SK-N-DZ (cell line): ENCODE measurements at regions not wholly inside any gene's neighbourhood (a gene's known extent, or its start where the extent isn't known, plus 50 kb on each side); places are given as distances from the start of the nearest gene placed in this dataset.
"Not testable (repeated sequence)": the region's sequence is repeated elsewhere in the genome, so short reads cannot be mapped to it uniquely, and the experiment has no call there.

ENCODE experiments used
- DNase-seq: peaks from one replicate; pipeline ENCODE4 v3.0.0-alpha.2; 2015; ENCODE audit warnings: low spot score

DNA sequence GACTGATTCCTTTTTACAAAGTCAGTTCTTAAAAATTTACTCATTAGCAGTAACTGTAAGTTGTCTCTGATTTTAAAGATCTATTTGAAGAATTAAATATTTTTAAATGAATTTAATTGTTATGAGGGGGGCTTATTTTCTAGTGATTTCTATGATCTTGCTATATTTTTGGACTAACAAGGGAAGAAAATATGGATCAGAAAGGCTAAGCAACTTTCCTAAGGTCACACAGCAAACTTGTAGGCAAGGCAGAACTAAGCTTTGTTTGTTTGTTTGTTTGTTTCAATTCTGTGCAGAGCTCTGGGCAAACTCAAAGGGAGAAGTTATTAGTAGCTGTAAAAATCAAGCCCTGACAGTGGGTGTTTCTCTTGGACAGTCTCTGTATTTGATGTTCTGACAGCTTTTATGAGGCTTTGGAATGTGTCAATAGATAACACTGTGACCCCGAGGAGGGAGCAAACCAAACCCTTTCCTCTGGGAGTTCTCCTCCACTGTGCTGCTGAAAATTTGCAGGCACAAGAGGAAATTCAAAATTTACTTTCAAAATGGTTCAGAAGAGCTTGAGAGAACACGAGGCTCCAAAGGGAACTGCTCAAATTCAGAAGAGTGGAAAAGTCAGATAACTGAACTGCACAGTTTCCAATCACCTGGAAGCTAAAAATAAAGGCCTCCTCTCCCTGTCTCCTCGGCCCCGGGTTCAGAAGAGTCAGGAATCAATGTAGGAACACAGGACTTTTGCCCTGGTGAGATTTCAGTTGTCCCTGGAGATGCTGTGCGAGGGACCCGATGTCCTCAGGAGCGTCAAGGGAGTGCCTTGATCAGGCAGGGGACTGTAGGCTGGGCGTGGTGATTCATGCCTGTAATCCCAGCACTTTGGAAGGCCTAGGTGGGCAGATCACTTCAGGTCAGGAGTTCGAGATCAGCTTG is 325.7 kb downstream of the GATA3 start:
- no peak for DNase-seq

DNA sequence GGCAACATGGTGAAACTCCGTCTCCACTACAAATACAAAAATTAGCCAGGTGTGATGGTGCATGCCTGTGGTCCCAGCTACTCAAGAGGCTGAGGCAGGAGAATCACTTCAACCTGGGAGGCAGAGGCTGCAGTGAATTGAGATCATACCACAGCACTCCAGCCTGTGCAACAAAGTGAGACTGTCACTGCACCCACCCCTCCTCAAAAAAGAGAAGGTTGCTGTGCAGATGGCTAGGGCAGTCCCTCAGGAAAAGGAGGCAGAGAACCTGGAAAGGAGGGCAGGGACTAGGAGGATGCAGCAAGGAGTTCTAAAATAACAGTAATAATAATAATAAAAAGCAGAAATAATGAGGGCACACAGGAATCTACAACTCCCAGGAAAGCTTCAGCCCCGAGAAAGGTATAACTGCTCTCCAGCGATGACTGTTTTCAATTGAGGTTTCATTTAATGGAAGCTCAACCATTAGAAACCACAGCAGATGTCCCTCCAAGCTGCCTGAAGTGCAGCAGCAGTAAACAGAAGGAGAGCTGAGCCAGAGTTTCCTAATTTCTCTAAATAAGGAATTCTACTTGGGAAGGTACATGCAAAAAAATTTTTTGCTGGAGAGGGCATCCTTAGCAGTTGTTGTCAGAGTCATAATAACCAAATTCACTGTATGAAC is 326.5 kb downstream of the GATA3 start:
- DNase-seq, result peak; percentile 40

DNA sequence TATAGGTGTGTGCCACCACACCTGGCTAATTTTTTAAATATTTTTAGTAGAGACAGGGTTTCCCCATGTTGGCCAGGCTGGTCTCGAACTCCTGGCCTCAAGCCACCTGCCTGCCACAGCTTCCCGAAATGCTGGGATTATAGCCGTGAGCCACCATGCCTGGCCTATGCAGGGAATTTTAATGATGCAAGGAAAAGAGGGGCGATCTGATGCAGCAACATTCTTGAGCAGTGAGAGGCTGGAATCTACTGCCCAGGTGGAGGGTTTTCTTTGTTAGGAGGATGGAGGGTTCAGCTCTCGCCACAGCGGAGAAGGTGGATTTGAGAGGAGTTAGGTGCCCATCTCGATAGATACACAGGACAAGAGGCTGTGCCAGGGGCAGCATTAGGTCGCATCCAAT is 332.3 kb downstream of the GATA3 start:
- no peak for DNase-seq

DNA sequence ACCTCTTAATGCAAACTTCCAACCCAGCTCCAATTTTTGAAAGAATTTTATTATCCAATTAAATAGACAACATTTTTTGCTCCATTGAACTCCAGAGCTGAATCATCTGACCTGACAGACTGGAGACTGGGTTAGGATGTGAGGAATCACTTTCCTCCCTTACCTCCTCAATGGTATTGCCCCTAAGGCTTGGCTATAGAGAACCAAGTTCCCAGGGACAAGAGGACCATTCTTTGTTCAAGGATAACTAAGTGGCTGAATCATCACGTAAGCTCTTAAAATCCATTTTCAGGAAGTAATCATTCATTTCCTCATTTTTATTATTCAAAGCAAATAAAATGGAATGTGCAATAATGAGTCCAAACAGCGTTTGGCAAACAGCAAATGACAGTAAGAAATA is 335.1 kb downstream of the GATA3 start:
- DNase-seq, result no peak

DNA sequence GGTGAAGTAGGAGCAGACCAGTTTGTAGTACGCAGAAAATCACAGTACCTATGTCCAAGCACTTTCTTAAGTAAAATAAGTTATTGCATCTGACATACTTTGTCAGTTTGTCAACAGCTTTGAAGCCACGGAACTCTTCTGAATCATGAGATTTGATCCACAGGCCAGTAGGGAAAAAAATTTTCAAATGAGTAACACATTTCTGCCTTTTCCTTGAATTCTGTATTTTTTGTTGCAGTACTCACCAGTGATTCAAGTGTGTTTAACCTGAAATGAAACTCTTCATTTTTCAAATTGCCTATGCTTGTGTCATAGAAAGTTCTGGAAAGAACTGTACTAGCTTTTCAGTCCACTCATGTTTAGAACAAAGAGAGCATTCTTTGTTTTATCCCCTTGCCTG is 337.7 kb downstream of the GATA3 start:
- no peak for DNase-seq

DNA sequence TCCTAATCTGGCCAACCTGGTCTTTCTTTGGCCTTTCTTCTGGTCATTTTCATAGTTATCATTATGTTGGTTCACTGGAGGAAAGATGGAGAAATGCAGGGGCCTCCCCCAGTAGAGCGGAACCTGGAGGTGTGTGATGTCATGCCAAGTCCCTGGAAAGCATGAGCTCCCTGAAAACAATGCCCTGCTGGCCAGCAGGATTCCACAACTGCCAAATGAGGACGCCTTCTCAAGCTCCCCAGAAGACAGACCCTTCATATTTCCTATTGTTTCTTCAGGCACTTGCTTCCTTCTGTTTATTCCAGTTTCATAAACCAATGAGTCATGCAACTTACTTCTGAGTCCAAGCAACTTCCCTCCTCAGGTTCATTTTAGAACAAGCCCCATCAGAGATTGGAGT is 339.0 kb downstream of the GATA3 start:
- no peak for DNase-seq

DNA sequence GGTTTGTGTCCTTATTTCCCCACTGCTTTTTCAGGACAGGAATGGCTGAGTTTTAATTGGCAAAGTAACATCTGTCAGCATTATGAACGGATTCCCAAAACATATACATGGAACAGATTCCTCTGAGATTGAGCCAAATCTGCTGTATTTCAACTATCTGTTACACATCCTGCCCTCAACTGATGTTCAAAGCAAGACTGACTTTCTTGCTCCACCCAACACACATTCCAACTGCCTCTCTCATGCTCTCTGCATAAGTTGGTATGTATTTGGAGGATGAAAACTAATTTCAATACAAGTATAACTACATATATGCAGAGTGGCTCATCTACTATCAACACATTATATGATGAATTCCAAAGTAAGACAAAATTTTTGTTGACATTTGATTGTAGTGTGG is 342.2 kb downstream of the GATA3 start:
- no peak for DNase-seq

DNA sequence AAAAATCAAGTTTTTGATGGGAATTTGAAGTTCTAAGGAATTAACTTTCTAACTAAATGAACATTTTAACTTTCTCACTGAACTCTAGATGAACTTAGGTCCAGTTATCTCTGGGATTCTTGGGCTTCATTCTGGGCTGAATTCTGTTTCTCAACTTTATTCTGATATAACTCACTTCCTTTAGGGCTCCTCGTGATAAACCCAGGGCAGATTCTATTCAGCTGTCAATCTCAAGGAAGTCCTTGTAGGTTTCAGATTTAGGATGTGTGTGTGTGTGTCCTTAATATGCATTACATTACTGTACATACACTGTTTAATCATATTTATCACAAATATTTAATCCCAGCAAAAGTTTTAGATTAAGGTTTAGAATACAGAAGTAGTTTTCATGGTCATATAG is 344.3 kb downstream of the GATA3 start:
- DNase-seq, result no peak

DNA sequence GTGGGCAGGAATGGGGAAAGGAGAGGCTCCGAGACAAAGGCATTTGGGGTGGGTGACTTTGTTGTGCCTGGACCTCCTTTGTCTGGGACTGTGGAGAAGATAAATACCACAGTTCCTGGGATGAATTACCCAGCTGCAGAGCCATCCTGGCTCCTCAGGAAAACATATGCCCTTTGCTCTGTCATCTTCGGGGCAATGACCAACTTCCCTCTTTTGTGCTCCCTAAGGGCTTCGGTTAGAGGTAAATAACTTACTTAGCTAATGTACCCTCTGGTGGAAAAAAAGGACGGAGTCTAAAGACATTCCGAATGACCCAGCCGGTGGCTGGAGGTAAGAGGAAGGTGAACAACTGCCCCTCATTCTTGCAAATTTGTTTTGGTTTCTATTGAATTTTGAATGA is 345.7 kb downstream of the GATA3 start:
- DNase-seq, result no peak

DNA sequence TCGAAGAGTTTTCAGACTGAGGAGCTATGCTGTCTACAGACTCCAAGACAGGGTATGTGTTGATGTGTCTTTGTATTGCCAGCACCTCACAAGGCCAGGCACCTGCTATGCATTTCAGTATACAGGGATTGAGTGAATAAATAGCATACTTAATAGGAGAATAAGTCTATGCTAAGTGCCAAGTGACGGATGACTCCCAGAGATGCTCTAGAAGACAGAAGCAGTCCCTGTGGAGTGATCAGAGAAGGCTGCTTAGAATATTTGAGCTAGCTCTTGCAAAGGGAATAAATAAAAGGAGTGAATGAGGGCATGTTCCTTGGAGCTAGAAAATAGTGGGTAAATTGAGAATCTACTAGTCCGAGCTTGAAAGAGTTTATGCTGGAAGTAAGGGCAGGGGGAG is 346.4 kb downstream of the GATA3 start:
- no peak for DNase-seq

DNA sequence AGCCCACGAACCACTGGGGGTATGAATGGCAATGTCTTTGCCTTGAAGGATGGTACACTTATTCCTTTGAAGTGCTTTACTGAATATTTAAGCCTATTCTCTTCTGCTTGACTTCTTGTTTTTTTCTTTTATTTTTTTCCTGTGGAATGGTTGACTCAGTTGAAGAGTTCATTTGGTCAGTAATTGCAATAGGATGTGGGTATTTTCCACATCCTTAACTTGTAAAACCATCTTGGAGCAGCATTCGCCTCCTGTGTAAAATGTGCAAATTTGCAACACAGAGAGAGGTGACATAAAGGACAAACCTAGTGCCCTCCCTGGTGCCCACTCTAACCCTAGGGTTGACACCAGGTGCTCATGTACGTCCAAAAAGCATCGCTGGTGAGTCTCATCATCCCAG is 347.0 kb downstream of the GATA3 start:
- DNase-seq, result no peak

DNA sequence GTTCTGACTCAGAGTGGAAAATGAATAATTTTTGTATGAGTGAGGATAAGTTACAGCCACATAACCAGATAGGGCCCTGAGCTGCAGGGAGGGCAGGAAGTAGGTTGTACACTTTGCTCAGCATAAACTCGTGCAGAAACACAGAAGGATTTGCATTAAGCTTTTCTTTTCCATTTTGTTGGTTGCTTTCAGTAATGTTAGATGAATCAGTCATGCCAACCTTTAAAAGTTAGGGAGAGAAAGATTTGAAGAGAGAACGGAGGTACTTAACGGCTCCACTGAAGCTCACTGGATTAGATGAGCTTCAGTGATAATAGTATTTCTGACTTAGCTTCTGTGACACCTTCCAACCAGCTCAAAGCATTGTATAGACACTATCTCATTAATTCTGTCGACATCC is 348.1 kb downstream of the GATA3 start:
- DNase-seq, result no peak

DNA sequence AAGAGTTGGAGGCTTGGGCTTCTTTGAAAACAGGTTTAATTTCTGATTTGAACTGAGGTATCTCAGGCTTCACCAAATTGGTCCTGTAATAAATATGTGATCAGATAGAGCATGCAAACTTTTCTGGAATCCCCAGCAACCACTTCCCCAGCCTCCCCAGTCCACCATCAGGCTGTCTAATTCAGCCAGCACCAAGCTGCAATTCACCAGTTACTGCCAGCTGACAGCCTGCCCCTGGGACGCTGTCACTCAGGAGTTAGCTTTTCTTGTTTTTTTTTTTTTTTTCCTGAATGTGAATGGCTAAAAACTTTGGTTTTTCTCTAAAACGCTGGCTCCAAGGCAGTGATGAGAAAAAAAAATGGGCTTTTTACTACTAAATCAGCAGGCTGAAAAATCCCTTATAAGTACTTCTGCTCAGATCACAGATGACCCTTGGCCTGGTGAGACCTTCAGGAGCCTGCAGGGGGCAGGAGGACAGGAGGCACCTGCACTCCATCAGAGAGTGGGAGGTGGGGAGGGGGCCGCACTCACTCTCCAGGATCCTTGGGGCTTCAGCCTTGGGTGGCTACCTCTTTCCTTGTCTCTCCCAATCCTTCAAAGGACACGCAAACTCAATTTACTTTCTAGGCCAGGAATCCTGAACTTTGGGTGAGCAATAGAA is 349.4 kb downstream of the GATA3 start:
- peak; percentile 68 for DNase-seq

DNA sequence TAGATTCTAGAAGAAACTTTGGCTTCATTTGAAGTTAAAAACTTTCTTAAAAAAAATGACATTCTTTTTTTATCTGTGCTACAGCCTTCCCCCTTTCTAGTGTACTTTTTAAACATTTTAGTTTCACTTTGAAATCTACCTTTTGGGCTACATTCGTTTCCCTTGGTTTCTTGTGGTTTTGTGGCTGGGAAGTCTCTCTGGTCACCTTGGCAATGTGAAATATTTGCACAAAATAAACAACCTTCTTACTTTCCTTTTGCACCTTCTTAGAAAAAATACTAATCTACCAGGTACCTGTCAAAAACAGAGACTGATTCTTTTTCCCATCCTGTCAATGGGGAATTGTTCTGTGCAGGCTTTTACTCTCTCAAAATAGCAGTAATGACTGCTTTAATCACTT is 350.2 kb downstream of the GATA3 start:
- DNase-seq, result no peak

DNA sequence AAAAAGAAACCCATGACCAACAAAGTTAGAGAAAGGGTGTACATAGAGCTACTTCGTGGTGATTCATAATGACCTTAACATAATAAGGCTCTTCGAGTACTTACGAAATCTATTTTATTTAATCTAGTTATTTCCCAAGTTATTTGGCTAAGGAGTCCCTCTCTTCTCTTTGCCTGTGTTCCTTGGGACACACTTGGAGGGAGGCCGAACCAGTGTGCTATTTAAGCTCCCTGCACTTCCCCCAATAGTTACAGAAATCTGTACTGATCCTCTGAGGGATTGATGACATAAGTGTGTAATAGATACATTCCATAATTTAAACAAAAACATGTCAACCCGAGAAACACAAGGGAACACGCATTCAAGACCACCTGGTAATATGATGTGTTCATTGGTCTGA is 351.1 kb downstream of the GATA3 start:
- DNase-seq, result no peak

DNA sequence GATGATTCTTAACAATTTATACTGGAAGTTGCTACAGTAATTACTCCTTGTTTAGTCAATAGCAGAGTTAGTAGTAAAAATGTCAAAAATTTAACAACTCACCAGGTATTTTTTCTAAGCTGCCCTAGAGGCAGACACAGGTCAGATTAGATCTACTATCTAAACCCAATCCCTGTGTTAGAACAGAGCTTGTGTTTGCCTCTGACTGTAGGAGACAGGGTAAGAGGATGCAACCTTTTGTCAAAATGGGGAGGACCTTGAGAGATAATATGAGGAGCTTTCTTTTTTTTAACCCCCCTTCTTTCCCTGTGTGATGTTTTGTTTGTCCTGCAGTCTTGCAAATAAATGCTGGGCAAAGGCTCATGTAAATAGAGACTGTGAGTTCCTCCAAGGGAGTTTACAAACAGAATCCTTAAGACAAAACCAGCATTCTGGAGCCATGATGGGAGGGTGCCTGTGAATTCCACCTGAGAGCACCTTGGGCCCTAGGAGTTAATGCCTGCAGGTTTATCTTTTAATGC is 353.1 kb downstream of the GATA3 start:
- peak; percentile 65 for DNase-seq

DNA sequence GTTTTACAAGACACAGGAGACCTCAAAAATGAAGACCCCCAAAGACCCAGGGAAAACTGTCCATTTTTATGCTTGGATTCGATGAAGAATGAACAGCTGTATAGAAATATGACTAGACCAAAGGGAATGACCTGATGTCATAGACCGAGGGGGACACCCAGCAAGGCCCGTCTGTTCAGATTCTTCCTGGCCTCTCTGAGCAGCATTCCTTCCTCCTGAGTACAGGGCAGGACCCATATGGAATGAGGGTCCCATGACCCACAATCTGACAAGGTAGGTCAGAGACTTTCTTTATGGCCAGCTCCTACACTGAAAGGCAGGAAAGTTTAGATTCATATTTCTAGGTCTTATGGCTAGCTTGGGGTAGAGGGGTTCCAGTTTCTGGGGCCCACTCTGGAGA is 356.0 kb downstream of the GATA3 start:
- no peak for DNase-seq

DNA sequence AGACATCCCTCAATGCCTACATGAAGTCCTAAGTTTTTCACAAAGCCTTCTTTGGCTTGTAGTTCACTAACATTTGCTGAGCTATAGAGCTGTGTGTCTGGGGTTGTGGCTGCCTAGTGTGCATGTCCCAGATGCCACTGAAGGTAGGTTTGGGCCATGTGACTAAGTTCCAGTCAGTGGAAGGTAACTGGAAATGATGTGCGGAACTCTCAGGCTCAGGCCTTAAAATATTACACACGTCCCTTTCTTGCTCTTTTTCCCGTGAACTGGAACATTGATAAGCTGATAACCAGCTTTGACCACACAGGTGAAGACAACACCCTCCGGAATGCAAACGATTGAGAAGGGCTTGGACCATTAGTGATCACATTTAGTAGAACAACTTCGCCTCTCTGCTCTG is 358.1 kb downstream of the GATA3 start:
- DNase-seq, result no peak

DNA sequence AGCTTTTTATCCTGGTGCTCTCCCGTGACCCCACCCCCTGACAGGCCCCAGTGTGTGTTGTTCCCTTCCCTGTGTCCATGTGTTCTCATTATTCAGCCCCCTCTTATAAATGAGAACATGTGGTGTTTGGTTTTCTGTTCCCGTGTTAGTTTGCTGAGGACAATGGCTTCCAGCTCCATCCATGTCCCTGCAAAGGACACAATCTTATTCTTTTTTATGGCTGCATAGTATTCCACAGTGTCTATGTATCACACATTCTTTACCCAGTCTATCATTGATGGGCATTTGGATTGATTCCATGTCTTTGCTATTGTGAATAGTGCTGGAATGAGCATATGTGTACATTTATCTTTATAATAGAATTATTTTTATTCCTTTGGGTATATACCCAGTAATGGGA is 360.5 kb downstream of the GATA3 start:
- not testable (repeated sequence) for DNase-seq

DNA sequence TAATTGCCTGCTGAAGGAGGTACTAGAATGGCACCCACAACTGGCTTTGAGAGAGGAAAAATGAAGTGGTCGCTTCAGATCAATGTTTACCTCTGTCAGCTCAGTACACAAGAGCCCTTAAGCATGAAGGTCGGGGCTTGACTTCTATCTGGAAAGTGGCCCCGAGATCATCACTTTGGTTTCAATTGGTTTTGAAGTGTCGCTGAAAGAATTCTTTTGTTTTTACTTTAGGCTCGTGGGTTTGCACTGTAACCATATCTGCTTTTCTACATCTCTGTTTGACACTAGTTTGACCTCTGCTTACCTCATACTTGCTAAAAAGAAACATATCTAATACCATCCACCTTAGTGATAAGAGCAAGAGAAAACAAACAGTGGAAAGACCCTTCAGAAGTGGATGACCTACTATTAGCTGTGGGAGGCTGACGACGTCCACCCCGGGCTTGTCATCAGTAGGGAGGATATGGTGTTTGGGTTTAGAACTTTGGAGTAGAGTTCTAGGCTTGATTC is 361.8 kb downstream of the GATA3 start:
- DNase-seq, result no peak

DNA sequence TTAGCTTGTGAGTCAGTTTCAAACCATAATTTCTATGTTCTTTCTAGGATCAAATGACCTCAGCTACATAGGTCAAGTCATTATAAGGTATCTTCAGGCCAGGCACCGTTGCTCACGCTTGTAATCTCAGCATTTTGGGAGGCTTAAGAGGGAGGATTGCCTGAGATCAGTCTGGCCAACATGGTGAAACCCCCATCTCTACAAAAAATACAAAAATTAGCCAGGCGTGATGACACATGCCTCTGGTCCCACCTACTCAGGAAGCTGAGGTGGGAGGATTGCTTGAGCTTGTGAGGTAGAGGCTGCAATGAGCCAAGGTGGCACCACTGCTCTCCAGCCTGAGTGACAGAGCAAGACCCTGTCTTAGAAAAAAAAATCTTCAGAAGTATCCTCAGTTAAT is 362.3 kb downstream of the GATA3 start:
- no peak for DNase-seq

DNA sequence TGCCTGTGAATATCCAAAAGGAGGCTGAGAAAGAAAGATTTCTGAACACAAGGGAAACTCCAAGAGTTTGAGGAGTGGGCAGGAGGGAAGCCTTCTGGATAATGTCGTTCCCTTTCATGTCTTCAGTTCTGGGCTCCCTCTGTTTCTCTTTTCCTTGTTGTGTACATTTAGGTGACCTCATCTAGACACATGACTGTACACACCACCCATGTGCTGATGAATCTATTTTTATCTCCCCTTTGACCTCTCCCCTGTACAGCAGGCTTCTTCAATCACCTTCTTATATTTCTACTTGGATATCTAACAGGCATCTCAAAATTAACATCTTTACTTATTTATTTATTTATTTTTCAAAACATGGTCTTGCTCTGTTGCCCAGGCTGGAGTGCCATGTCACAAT is 363.1 kb downstream of the GATA3 start:
- DNase-seq, result no peak
